Stimulated activated CD4-positive, alpha-beta T cell treated with anti-CD3 and anti-CD28 coated beads, TNF-alpha, amount 100 ng/mL, for 48 hours (primary cell): ENCODE measurements at regions not wholly inside any gene's neighbourhood (a gene's known extent, or its start where the extent isn't known, plus 50 kb on each side); places are given as distances from the start of the nearest gene placed in this dataset.
"Not testable (repeated sequence)": the region's sequence is repeated elsewhere in the genome, so short reads cannot be mapped to it uniquely, and the experiment has no call there.

ENCODE experiments used
- DNase-seq, 3 donors: peaks; one replicate each; pipeline ENCODE4 v3.0.0-alpha.2; 2020; ENCODE audit warnings: low read depth in 3 of 3

GRCh38 chr20:22070610-22071058 lies 365.2 kb downstream of the PAX1 start:
- no peak for DNase-seq

GRCh38 chr20:22063753-22064152 lies 358.3 kb downstream of the PAX1 start:
- DNase-seq: no peak

GRCh38 chr20:22062874-22063273 lies 357.4 kb downstream of the PAX1 start:
- DNase-seq: no peak

- DNase-seq: no peak
Measured at GRCh38 chr20:22060610-22061009, 355.1 kb downstream of the PAX1 start.

GRCh38 chr20:22058746-22059145 lies 353.3 kb downstream of the PAX1 start:
- no peak for DNase-seq

GRCh38 chr20:22055981-22056380 lies 350.5 kb downstream of the PAX1 start:
- DNase-seq: no peak

GRCh38 chr20:22052025-22052650 lies 346.7 kb downstream of the PAX1 start:
- no peak for DNase-seq

GRCh38 chr20:22045956-22046507 lies 340.6 kb downstream of the PAX1 start:
- DNase-seq: not testable (repeated sequence)

- DNase-seq: no peak
Measured at GRCh38 chr20:22027423-22027822, 322.0 kb downstream of the PAX1 start.

- DNase-seq: no peak
Measured at GRCh38 chr20:22020201-22020600, 314.7 kb downstream of the PAX1 start.

- DNase-seq: no peak
Measured at GRCh38 chr20:22008456-22008855, 303.0 kb downstream of the PAX1 start.

- no peak for DNase-seq
Measured at GRCh38 chr20:22006306-22006705, 300.8 kb downstream of the PAX1 start.

- no peak for DNase-seq
Measured at GRCh38 chr20:22005535-22005934, 300.1 kb downstream of the PAX1 start.

- DNase-seq: no peak
Measured at GRCh38 chr20:22004946-22005345, 299.5 kb downstream of the PAX1 start.

- no peak for DNase-seq
Measured at GRCh38 chr20:22003680-22004079, 298.2 kb downstream of the PAX1 start.

- DNase-seq: no peak
Measured at GRCh38 chr20:22001886-22002285, 296.4 kb downstream of the PAX1 start.

GRCh38 chr20:21995461-21995860 lies 290.0 kb downstream of the PAX1 start:
- DNase-seq: no peak

GRCh38 chr20:21994203-21994602 lies 288.7 kb downstream of the PAX1 start:
- no peak for DNase-seq

GRCh38 chr20:21982559-21982958 lies 277.1 kb downstream of the PAX1 start:
- no peak for DNase-seq

GRCh38 chr20:21981597-21982344 lies 276.3 kb downstream of the PAX1 start:
- DNase-seq: no peak

GRCh38 chr20:21981179-21981578 lies 275.7 kb downstream of the PAX1 start:
- no peak for DNase-seq

GRCh38 chr20:21971436-21971835 lies 266.0 kb downstream of the PAX1 start:
- DNase-seq: no peak

GRCh38 chr20:21968486-21968885 lies 263.0 kb downstream of the PAX1 start:
- DNase-seq: no peak
